ENCODE measurements at regions not wholly inside any gene's neighbourhood (a gene's known extent, or its start where the extent isn't known, plus 50 kb on each side); places are given as distances from the start of the nearest gene placed in this dataset.

- no TSS peak for BruUV-seq (replicated peaks)
- no peak for DNase-seq
- Histone ChIP-seq H3K4me1 (no peaks in the 10 kb centered on the region), H3K4me3 (ENCODE audit: low read depth, low read length) (no peak overlapping the region), H3K36me3 (ENCODE audit: control insufficient read depth, insufficient read depth, low read length) (no peaks in the 10 kb centered on the region), H3K27me3 (replicated peaks; ENCODE audit: control insufficient read depth, insufficient read depth, low read length) (no peaks in the 10 kb centered on the region), H3K9me3 (no peaks in the 10 kb centered on the region)
- peaks cover 8% of the 10 kb centered on the region for H3K9me3 Mint-ChIP-seq (ENCODE audit: unreplicated experiment)
- no peaks in the 10 kb centered on the region for H3K36me3 Mint-ChIP-seq (ENCODE audit: insufficient read depth, unreplicated experiment)
- ChIA-PET CTCF (no interaction called here), POLR2A (no interaction called here)
- intact Hi-C loops (cut with micrococcal nuclease; ENCODE audit: unreplicated experiment) = no loop called here
- no peak overlapping the region for H3K27ac Mint-ChIP-seq (ENCODE audit: unreplicated experiment)
- no peak overlapping the region for H3K4me3 Mint-ChIP-seq (ENCODE audit: unreplicated experiment)
- no peak for TF ChIP-seq CTCF (IDR thresholded peaks at IDR 0.05; ENCODE audit: insufficient read depth in 1 of 2, low read depth in 1 of 2, low read length in 1 of 2, severe bottlenecking in 1 of 2, unreplicated experiment in 1 of 2)
- peaks cover 18% of the 10 kb centered on the region for H3K27me3 Mint-ChIP-seq (ENCODE audit: insufficient read depth, unreplicated experiment)
- no peaks in the 10 kb centered on the region for H3K4me1 Mint-ChIP-seq (ENCODE audit: low read depth, unreplicated experiment)
Measured at GRCh38 chr3:150118219-150118618, 147.5 kb upstream of the PFN2 start.

- CTCF ChIA-PET = no interaction called here
- intact Hi-C loops (cut with micrococcal nuclease; ENCODE audit: unreplicated experiment) = no loop called here
- Histone ChIP-seq H3K27me3 (replicated peaks; ENCODE audit: control insufficient read depth, insufficient read depth, low read length) (no peaks in the 10 kb centered on the region), H3K9me3 (no peaks in the 10 kb centered on the region), H3K4me1 (no peaks in the 10 kb centered on the region), H3K36me3 (ENCODE audit: control insufficient read depth, insufficient read depth, low read length) (no peaks in the 10 kb centered on the region), H3K4me3 (ENCODE audit: low read depth, low read length) (no peak overlapping the region)
- Mint-ChIP-seq H3K4me3 (ENCODE audit: unreplicated experiment) (no peak overlapping the region), H3K27ac (ENCODE audit: unreplicated experiment) (no peak overlapping the region), H3K4me1 (ENCODE audit: low read depth, unreplicated experiment) (no peaks in the 10 kb centered on the region), H3K27me3 (ENCODE audit: insufficient read depth, unreplicated experiment) (peaks cover 18% of the 10 kb centered on the region), H3K36me3 (ENCODE audit: insufficient read depth, unreplicated experiment) (no peaks in the 10 kb centered on the region), H3K9me3 (ENCODE audit: unreplicated experiment) (peaks cover 8% of the 10 kb centered on the region)
- TF ChIP-seq CTCF (IDR thresholded peaks at IDR 0.05; ENCODE audit: insufficient read depth in 1 of 2, low read depth in 1 of 2, low read length in 1 of 2, severe bottlenecking in 1 of 2, unreplicated experiment in 1 of 2) = no peak
- no peak for DNase-seq
- POLR2A ChIA-PET = no interaction called here
- no TSS peak for BruUV-seq (replicated peaks)
Measured at GRCh38 chr3:150117076-150117475, 146.4 kb upstream of the PFN2 start.

GRCh38 chr3:150116196-150116595 lies 145.5 kb upstream of the PFN2 start:
- no peak overlapping the region for H3K4me3 Mint-ChIP-seq (ENCODE audit: unreplicated experiment)
- no peaks in the 10 kb centered on the region for H3K36me3 Mint-ChIP-seq (ENCODE audit: insufficient read depth, unreplicated experiment)
- intact Hi-C loops (cut with micrococcal nuclease; ENCODE audit: unreplicated experiment) = no loop called here
- no peak for TF ChIP-seq CTCF (IDR thresholded peaks at IDR 0.05; ENCODE audit: insufficient read depth in 1 of 2, low read depth in 1 of 2, low read length in 1 of 2, severe bottlenecking in 1 of 2, unreplicated experiment in 1 of 2)
- no peak overlapping the region for H3K27ac Mint-ChIP-seq (ENCODE audit: unreplicated experiment)
- Histone ChIP-seq H3K4me3 (ENCODE audit: low read depth, low read length) (no peak overlapping the region), H3K36me3 (ENCODE audit: control insufficient read depth, insufficient read depth, low read length) (no peaks in the 10 kb centered on the region), H3K4me1 (no peaks in the 10 kb centered on the region), H3K9me3 (no peaks in the 10 kb centered on the region), H3K27me3 (replicated peaks; ENCODE audit: control insufficient read depth, insufficient read depth, low read length) (no peaks in the 10 kb centered on the region)
- no peak for DNase-seq
- H3K27me3 Mint-ChIP-seq (ENCODE audit: insufficient read depth, unreplicated experiment) = peaks cover 15% of the 10 kb centered on the region
- ChIA-PET CTCF (no interaction called here), POLR2A (no interaction called here)
- peaks cover 8% of the 10 kb centered on the region for H3K9me3 Mint-ChIP-seq (ENCODE audit: unreplicated experiment)
- no peaks in the 10 kb centered on the region for H3K4me1 Mint-ChIP-seq (ENCODE audit: low read depth, unreplicated experiment)
- BruUV-seq (replicated peaks) = no TSS peak
